OCI-LY7 (cell line): ENCODE measurements at regions not wholly inside any gene's neighbourhood (a gene's known extent, or its start where the extent isn't known, plus 50 kb on each side); places are given as distances from the start of the nearest gene placed in this dataset.

ENCODE experiments used
- CTCF ChIP-seq: fragments of 200-600 bp; sonication (generic); conservative IDR thresholded peaks from 2 replicates; pipeline ENCODE4 v1.5.1; 2014; ENCODE audit warnings: mild to moderate bottlenecking, antibody characterized with exemption, low read length, moderate library complexity, mixed read lengths
- EZH2phosphoT487 ChIP-seq: fragments of 200-600 bp; sonication (generic); IDR thresholded peaks from 2 replicates; pipeline ENCODE4 v1.6.1; 2018; ENCODE audit warnings: low read depth, borderline replicate concordance, mild to moderate bottlenecking, mixed run types, antibody characterized with exemption, low read length, moderate library complexity, mixed read lengths

- TF ChIP-seq CTCF (no peak), EZH2phosphoT487 (no peak)
Measured at GRCh38 chr7:86955895-86956503, 103.5 kb downstream of the ELAPOR2 start.
